SU-DHL-6 (cell line): ENCODE measurements at regions not wholly inside any gene's neighbourhood (a gene's known extent, or its start where the extent isn't known, plus 50 kb on each side); places are given as distances from the start of the nearest gene placed in this dataset.

Source experiments
- EZH2phosphoT487 ChIP-seq: fragments of 200-600 bp; sonication (generic), shearing (Covaris generic); conservative IDR thresholded peaks from 2 replicates; pipeline ENCODE4 v1.6.1; 2018; ENCODE audit warnings: mild to moderate bottlenecking, antibody characterized with exemption, low read length, moderate library complexity, mixed read lengths
- TF ChIP-seq, protein P1 (sequence below): fragments of 200-600 bp; sonication (generic); IDR thresholded peaks from one replicate; pipeline ENCODE4 v1.5.1; 2017; ENCODE audit warnings: antibody characterized with exemption, mild to moderate bottlenecking, low read length, moderate library complexity; ENCODE audit not compliant: insufficient read depth, poor library complexity, severe bottlenecking

DNA sequence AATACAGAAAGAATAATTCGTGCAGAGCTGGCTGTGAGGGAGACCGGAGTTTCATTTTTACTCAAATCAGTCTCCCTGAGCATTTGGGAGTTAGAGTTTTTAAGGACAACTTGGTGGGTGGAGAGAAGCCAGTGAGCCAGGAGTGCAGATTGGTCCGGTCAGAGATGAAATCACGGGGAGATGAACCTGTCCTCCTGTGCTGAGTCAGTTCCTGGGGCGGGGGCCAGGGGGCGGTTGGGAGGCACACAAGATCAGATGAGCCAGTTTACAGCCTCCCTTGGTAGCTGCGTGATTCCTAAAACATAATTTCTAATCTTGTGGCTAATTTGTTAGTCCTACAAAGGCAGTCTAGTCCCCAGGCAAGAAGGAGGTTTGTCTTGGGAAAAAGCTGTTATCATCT lies 1267.9 kb downstream of the AMY1C start:
- TF ChIP-seq, protein P1, sequence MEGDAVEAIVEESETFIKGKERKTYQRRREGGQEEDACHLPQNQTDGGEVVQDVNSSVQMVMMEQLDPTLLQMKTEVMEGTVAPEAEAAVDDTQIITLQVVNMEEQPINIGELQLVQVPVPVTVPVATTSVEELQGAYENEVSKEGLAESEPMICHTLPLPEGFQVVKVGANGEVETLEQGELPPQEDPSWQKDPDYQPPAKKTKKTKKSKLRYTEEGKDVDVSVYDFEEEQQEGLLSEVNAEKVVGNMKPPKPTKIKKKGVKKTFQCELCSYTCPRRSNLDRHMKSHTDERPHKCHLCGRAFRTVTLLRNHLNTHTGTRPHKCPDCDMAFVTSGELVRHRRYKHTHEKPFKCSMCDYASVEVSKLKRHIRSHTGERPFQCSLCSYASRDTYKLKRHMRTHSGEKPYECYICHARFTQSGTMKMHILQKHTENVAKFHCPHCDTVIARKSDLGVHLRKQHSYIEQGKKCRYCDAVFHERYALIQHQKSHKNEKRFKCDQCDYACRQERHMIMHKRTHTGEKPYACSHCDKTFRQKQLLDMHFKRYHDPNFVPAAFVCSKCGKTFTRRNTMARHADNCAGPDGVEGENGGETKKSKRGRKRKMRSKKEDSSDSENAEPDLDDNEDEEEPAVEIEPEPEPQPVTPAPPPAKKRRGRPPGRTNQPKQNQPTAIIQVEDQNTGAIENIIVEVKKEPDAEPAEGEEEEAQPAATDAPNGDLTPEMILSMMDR: no peak
- no peak for TF ChIP-seq EZH2phosphoT487
